GM12865 (cell line): ENCODE measurements at regions not wholly inside any gene's neighbourhood (a gene's known extent, or its start where the extent isn't known, plus 50 kb on each side); places are given as distances from the start of the nearest gene placed in this dataset.

Experiments used
- DNase-seq: peaks from one replicate; pipeline ENCODE4 v3.0.0; 2010; ENCODE audit warnings: low read depth
- H3K4me3 ChIP-seq: 2 replicates; pipeline ENCODE4 v1.5.1; 2011; ENCODE audit warnings: mild to moderate bottlenecking, low read depth, low read length, control low read depth
- CTCF ChIP-seq: IDR thresholded peaks from 2 replicates; pipeline ENCODE4 v1.5.1; 2011; ENCODE audit warnings: low read length, control low read depth, low read depth, inconsistent platforms; ENCODE audit not compliant: insufficient read depth; ENCODE audit errors: missing control alignments

GRCh38 chr4:100970414-100970813 lies 376.9 kb downstream of the PPP3CA start:
- TF ChIP-seq CTCF, result no peak
- no peak for DNase-seq
- no peak overlapping the region for H3K4me3 ChIP-seq

DNA sequence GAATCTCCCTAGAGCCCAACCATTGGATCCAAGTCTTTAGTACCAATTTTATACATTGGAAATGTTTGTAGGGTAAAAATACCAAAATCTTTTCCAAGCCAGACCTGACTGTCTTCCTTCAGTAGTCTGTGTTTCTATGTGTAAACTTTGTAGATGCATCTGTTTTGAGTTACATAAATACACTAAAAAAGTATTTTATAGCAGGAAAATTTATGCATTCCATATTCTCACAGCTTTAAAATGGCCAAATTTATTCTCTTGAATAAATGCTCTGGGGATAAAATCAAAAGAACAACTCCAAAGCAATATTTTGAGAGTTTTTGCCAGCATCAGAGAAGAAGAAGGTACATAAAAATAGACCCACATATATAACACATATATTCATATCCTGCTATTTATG lies 377.4 kb downstream of the PPP3CA start:
- H3K4me3 ChIP-seq, result no peak overlapping the region
- DNase-seq, result no peak
- TF ChIP-seq CTCF, result no peak

DNA sequence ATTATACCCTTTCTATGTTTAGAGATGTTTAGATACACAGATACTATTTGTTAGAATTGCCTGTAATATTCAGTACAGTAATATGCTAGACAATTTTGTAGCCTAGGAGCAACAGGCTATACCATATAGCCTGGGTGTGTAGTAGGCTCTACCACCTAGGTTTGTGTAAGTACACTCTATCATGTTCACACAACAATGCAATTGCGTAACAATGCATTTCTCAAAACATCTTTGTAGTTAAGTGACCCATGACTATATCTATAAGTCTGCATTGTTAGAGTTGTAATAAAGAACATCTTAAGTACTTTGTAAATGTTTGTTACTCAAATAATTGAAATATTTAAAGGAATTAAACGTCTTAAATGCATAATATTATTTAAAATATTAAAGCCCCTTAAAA lies 379.3 kb downstream of the PPP3CA start:
- no peak for DNase-seq
- no peak for TF ChIP-seq CTCF
- H3K4me3 ChIP-seq, result no peak overlapping the region

DNA sequence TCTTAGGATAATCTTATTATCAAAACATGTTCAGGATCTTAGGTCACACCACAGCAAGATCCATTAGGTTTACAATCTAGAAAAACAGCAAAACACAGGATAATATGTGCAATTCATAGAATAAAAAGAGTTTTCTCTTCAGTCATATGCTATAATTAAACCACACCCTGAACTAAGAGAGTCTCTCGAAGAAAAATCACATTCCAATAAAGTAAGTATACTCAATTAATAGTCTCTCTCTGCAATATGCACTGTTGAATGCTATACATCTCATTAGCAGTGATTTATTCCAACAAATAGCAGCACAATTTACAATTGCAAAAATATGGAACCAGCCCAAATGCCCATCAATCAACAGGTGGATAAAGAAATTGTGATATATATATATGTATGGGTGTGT lies 383.7 kb downstream of the PPP3CA start:
- no peak for TF ChIP-seq CTCF
- H3K4me3 ChIP-seq, result no peak overlapping the region
- DNase-seq, result no peak

DNA sequence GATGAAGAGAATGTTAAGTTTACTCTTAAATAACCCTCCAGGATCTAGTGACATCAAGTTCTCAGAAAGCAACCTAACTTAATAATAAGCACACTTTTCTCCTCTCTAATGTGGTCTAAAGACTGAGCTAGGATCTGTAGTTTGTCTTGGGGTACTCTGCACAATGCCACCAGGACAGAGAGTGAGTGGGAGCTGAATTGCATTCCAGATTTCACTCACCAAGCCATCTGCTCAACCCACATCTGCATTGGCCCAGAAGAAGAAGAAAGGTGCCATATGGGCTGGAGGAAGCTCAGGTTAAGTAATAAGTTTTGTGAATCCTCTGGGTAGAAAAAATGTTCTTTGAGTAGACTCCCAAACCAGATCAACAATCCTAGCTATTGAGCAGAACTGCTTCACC lies 384.6 kb downstream of the PPP3CA start:
- no peak for TF ChIP-seq CTCF
- peak; percentile 39 for DNase-seq
- H3K4me3 ChIP-seq, result no peak overlapping the region

GRCh38 chr4:100960232-100960631 lies 387.1 kb downstream of the PPP3CA start:
- no peak for TF ChIP-seq CTCF
- no peak for DNase-seq

DNA sequence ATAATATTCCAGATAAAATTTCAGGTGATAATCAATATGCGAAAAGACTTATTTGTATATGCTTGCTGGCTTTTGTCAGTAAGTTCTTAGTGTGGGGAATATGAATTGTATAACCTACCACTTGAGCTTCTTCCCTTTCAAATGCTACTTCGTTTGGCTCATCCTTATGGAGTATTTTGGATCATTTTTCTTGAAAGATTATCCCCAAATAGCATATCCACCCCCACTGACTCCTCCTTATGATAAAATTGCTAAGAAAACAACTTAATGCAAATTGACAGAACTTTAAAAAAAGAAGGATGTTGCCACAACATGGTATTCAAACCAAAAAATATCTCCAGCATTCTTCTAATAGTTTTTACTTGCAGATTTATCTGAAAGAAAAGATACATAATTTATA lies 393.3 kb downstream of the PPP3CA start:
- no peak overlapping the region for H3K4me3 ChIP-seq
- no peak for TF ChIP-seq CTCF
- DNase-seq, result no peak

More at GRCh38 chr4:100960232-100960631, 387.1 kb downstream of the PPP3CA start:
- H3K4me3 ChIP-seq, result no peak overlapping the region
